ENCODE measurements at regions not wholly inside any gene's neighbourhood (a gene's known extent, or its start where the extent isn't known, plus 50 kb on each side); places are given as distances from the start of the nearest gene placed in this dataset.

DNA sequence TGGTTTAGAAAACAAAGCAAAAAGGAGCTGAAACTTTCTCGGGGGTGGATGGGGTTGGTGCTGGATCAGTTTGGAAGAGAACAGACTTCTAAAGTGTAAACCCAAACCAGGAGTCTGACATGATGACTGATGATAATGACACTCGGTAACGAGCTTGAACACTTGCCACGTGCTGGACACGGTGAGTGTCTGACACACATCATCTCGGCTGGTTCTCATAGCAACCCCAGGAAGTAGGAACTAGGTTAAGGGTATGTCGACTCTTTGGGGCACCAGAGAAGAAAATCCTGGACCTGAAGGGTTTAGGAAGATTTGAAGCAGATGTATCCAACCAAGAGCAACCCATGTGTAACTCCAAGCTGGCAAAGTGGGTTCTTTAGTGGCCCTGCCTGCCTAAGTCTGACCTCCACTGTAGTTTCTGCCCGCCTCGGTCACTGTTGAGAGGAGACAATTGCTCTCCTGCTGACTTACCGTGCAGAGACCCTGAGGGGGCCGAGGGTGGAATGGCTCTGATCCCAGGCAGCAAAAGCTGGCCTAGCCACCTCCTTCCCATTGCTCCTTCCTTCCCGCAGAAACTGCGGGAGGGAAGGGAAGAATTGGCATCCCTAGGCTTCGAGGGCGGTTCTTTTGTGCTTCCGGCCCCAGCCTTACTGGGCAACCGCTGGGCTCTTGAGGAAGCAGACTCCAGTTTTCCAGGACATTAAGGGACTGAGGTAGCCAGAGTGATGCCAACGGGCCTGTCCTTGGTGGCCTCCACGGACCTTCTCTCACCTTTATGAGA is 156.0 kb downstream of the TOMM20 start:
- no peak for DNase-seq

GRCh38 chr1:234971586-234972297 is 156.9 kb downstream of the TOMM20 start:
- no peak for DNase-seq

DNA sequence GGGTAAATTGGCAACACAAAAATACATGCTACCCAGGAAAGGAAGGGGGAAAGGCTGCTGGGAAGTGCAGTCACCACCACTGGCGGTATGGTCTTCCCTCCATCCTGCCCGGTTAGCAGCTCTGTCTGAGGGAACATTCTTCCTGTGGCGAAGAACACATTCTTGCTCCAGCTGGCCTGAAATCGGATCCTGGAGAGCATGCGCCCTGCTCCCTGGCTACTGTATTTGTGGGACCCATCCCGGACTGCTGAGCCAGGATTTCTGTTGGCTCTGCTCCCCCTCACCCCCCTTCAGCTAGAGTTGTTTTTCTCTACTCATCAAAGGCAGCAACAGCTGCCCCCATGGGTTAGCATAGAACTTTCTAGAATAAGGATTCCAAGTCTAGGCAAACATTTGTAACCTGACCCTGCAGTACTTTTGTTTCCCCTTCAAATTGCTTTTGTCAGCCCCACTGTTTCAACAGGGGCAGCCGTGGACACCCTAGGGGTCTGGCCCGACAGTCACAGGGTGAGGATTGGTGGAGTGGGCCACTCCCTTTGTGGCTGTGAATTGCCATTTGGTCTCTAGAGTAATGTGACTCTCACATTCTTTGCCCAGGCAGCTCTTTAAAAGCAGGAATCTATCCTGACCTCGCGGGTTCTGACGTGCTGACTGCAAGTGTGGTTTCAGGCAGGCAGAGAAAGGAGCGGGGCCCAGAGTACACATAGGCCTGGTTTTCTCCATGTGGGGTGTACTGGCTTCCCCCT is 157.7 kb downstream of the TOMM20 start:
- peak; percentile 97 for DNase-seq

- DNase-seq, result no peak
These were observed 158.3 kb downstream of the TOMM20 start for GRCh38 chr1:234970401-234970730.

- peak; percentile 71 for DNase-seq
These were observed 158.8 kb downstream of the TOMM20 start for GRCh38 chr1:234969581-234970400.

DNA sequence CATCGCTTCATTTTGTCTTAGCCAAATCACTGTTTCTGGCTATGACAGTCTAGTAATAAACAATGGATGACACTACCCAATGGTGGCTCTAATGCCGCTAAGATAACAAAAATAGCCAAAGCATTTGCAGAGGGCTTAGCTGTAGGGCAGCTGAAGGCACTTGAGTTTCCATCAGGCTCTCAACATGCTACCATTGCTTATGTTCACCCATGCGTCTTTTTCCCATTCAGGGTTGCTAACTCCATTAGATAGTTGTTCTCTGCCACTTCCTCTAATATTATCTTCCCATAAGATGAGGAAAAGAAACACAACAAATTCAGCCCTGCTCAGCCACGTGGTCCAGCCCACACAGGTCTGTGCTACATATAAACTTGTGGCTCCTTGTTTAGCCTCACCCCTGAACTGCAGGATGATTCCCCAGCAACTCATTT is 159.6 kb downstream of the TOMM20 start:
- DNase-seq, result no peak

- DNase-seq, result no peak
These were observed 160.2 kb downstream of the TOMM20 start for GRCh38 chr1:234968451-234968850.

- no peak for DNase-seq
These were observed 161.5 kb downstream of the TOMM20 start for GRCh38 chr1:234967121-234967520.

DNA sequence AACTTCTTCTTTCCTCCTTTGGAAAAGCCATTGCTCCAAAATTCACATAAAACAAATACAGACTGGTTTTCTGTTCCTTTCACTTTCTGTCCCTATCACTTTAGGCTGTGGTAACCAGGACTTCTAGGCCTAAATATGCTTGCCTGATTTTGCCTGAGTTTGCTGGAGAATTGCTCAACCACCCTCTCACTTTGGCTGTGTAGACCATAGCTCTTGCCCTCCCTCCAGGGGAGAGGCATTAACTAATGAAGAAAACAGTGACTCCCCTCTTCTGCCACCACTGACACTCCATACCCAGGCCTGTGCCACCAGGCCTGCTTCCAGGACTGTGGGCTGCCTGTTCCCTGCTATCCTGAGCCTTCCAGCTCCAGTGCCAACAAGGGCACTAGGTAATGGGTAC is 163.5 kb downstream of the TOMM20 start:
- no peak for DNase-seq

GRCh38 chr1:234963904-234964702 is 164.5 kb downstream of the TOMM20 start:
- no peak for DNase-seq

- DNase-seq, result peak; percentile 96
These were observed 165.3 kb downstream of the TOMM20 start for GRCh38 chr1:234963180-234963903.

- peak; percentile 99 for DNase-seq
These were observed 166.2 kb downstream of the TOMM20 start for GRCh38 chr1:234962340-234962989.

- DNase-seq, result peak; percentile 52
These were observed 166.9 kb downstream of the TOMM20 start for GRCh38 chr1:234961456-234962339.

- peak; percentile 43 for DNase-seq
These were observed 167.7 kb downstream of the TOMM20 start for GRCh38 chr1:234960722-234961455.

- no peak for DNase-seq
These were observed 169.7 kb downstream of the TOMM20 start for GRCh38 chr1:234958706-234959657.

GRCh38 chr1:234958066-234958705 is 170.5 kb downstream of the TOMM20 start:
- DNase-seq, result no peak
